MM.1S (cell line): ENCODE measurements at regions not wholly inside any gene's neighbourhood (a gene's known extent, or its start where the extent isn't known, plus 50 kb on each side); places are given as distances from the start of the nearest gene placed in this dataset.

Experiments
- CTCF ChIP-seq: fragments of 300-600 bp; sonication (generic); IDR thresholded peaks from 2 replicates; pipeline ENCODE4 v1.5.1; 2016; ENCODE audit warnings: antibody characterized with exemption, low read length, mixed read lengths
- EZH2 ChIP-seq: fragments of 300-600 bp; sonication (generic); optimal IDR thresholded peaks from 2 replicates; pipeline ENCODE3; 2017; ENCODE audit warnings: low read depth, mild to moderate bottlenecking, antibody characterized with exemption, low read length, mixed read lengths
- EZH2phosphoT487 ChIP-seq: fragments of 300-600 bp; sonication (generic); IDR thresholded peaks from 2 replicates; pipeline ENCODE4 v1.6.1; 2018; ENCODE audit warnings: antibody characterized with exemption, low read length

- TF ChIP-seq CTCF, result no peak
- TF ChIP-seq EZH2phosphoT487, result no peak
- TF ChIP-seq EZH2, result no peak
Measured at GRCh38 chr1:47507144-47507543, 69.3 kb downstream of the FOXD2 start.
